ENCODE measurements at regions not wholly inside any gene's neighbourhood (a gene's known extent, or its start where the extent isn't known, plus 50 kb on each side); places are given as distances from the start of the nearest gene placed in this dataset.

DNA sequence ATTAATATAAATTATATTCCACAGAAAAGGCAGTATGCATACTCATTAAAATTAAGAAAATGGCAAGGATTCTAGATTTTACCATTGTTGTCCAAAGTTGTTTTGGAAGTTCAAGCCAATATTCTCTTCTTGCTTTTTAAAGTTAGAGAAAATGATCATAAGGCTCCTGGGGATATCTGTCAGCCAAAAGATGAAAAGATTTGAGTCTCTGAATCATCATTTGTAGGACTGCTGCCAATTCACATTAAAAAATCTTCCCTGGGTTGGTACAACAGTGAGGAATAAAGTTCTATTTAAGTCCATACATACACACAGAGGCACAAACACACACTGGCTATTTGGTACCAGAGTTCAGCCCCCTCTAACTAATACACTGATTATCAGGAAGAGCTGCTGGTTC is 620.1 kb downstream of the COL12A1 start:
- Histone ChIP-seq H3K27ac (no peak overlapping the region), H3K36me3 (no peaks in the 10 kb centered on the region), H3K4me1 (no peaks in the 10 kb centered on the region), H3K9me3 (no peaks in the 10 kb centered on the region), H3K27me3 (no peaks in the 10 kb centered on the region), H3K4me3 (no peak overlapping the region)
- no peak for DNase-seq
- TF ChIP-seq POLR2A (IDR thresholded peaks at IDR 0.05): no peak
- TF ChIP-seq, protein P1, sequence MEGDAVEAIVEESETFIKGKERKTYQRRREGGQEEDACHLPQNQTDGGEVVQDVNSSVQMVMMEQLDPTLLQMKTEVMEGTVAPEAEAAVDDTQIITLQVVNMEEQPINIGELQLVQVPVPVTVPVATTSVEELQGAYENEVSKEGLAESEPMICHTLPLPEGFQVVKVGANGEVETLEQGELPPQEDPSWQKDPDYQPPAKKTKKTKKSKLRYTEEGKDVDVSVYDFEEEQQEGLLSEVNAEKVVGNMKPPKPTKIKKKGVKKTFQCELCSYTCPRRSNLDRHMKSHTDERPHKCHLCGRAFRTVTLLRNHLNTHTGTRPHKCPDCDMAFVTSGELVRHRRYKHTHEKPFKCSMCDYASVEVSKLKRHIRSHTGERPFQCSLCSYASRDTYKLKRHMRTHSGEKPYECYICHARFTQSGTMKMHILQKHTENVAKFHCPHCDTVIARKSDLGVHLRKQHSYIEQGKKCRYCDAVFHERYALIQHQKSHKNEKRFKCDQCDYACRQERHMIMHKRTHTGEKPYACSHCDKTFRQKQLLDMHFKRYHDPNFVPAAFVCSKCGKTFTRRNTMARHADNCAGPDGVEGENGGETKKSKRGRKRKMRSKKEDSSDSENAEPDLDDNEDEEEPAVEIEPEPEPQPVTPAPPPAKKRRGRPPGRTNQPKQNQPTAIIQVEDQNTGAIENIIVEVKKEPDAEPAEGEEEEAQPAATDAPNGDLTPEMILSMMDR (IDR thresholded peaks at IDR 0.05): no peak
- intact Hi-C loops (cut with DNase I): no loop called here

DNA sequence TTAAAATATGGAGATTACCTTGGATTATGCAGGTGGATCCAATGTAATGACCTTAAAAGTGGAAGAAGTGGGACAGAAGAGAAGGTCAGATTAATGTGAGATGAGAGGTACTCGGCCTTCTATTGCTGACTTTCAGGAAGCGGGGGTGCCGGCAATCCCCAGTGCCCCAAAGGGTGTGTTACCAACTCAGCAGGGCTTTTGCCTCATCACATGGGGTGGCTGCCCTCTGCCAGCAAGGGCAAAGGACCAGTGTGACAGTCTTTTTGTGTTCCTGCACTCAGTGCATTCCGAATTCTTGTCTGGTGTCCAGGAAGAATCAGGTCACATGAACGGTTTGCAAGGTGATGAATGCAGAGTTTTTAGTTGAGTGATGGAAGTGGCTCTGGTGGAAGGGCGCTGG is 624.2 kb downstream of the COL12A1 start:
- 81 to 83% methylated on average over 5 to 6 of the region's 6 CpGs for WGBS, 2 donors
- no peaks in the 10 kb centered on the region for H3K27me3 ChIP-seq
- no peaks in the 10 kb centered on the region for H3K36me3 ChIP-seq
- no peak overlapping the region for H3K4me3 ChIP-seq
- no peak overlapping the region for H3K27ac ChIP-seq
- H3K9me3 ChIP-seq: no peaks in the 10 kb centered on the region
- H3K4me1 ChIP-seq: no peaks in the 10 kb centered on the region
- intact Hi-C loops (cut with DNase I): no loop called here
- no peak for TF ChIP-seq POLR2A (IDR thresholded peaks at IDR 0.05)
- TF ChIP-seq, protein P1 (IDR thresholded peaks at IDR 0.05): no peak
- no peak for DNase-seq

DNA sequence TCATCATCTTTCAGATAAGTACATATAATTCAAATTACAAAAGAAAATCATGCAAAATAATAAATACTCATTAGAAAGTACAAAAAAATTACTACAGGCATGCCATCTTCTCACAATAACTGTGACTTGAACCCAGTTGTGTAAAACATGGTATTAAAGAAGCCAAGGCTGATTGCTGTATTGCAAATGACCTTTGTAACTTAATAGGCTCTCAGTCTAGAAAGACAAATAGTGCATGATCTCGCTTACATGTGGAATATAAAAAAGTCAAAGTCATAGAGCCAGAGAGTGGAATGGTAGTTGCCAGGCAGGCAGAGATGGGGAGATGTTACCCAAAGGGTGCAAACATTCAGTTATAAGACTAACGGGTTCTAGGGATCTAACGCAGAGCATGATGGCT is 626.1 kb downstream of the COL12A1 start:
- no peaks in the 10 kb centered on the region for H3K9me3 ChIP-seq
- 94 to 98% methylated on average over 3 of the region's 3 CpGs for WGBS, 2 donors
- TF ChIP-seq, protein P1 (IDR thresholded peaks at IDR 0.05): no peak
- no peak for TF ChIP-seq POLR2A (IDR thresholded peaks at IDR 0.05)
- no peaks in the 10 kb centered on the region for H3K36me3 ChIP-seq
- no peak overlapping the region for H3K4me3 ChIP-seq
- DNase-seq: no peak
- no peaks in the 10 kb centered on the region for H3K4me1 ChIP-seq
- H3K27me3 ChIP-seq: no peaks in the 10 kb centered on the region
- intact Hi-C loops (cut with DNase I): no loop called here
- H3K27ac ChIP-seq: no peak overlapping the region

DNA sequence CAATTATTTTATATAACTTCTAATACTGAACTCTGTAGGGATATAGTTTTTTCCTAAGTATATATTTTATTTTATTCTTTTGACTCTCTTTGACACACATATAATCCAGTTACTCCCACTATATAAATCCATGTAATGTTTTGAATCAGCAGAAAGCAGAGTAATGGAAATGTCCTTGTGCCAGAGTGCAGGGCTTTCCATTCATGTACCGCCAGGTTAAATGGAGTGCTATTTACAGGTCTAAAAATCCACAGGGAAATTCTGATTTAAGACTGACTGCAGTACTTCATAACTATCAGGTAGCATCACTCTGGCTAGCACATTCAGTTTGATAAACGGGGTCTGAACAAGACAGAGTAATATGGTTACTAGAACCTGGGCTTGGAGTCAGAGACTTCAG is 626.8 kb downstream of the COL12A1 start:
- no peak overlapping the region for H3K27ac ChIP-seq
- TF ChIP-seq POLR2A (IDR thresholded peaks at IDR 0.05): no peak
- TF ChIP-seq, protein P1 (IDR thresholded peaks at IDR 0.05): no peak
- no peaks in the 10 kb centered on the region for H3K36me3 ChIP-seq
- no peak overlapping the region for H3K4me3 ChIP-seq
- no peaks in the 10 kb centered on the region for H3K4me1 ChIP-seq
- no peak for DNase-seq
- no peaks in the 10 kb centered on the region for H3K9me3 ChIP-seq
- 85 to 91% methylated on average over 2 of the region's 2 CpGs for WGBS, 2 donors
- H3K27me3 ChIP-seq: no peaks in the 10 kb centered on the region
- intact Hi-C loops (cut with DNase I): no loop called here

DNA sequence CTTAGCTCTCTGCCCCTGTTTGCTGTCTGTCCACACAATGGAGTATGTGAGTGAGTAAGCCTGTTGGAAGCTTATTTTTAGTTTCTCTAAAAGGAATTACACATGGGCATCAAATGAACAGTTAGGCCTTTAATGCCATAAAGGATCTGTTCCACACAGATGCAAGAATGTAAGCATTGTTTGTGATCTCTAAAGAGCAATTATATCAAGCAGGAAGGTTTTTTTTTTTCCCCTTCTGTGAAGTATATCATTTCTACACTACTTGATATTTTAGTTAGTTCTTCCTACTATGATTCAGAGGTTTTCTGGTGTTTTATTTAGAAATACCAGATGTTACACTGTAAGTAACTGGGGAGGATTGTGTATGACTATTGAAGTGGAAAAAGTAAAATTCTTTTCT is 627.5 kb downstream of the COL12A1 start:
- peak overlapping the region in 1 of 4 donors; percentile 20 for H3K27ac ChIP-seq
- H3K4me1 ChIP-seq: no peaks in the 10 kb centered on the region
- H3K4me3 ChIP-seq: no peak overlapping the region
- H3K27me3 ChIP-seq: no peaks in the 10 kb centered on the region
- intact Hi-C loops (cut with DNase I): no loop called here
- no peaks in the 10 kb centered on the region for H3K36me3 ChIP-seq
- TF ChIP-seq, protein P1 (IDR thresholded peaks at IDR 0.05): no peak
- no peak for TF ChIP-seq POLR2A (IDR thresholded peaks at IDR 0.05)
- no peak for DNase-seq
- no peaks in the 10 kb centered on the region for H3K9me3 ChIP-seq
